ENCODE measurements at regions not wholly inside any gene's neighbourhood (a gene's known extent, or its start where the extent isn't known, plus 50 kb on each side); places are given as distances from the start of the nearest gene placed in this dataset.
"Not testable (repeated sequence)": the region's sequence is repeated elsewhere in the genome, so short reads cannot be mapped to it uniquely, and the experiment has no call there.

DNA sequence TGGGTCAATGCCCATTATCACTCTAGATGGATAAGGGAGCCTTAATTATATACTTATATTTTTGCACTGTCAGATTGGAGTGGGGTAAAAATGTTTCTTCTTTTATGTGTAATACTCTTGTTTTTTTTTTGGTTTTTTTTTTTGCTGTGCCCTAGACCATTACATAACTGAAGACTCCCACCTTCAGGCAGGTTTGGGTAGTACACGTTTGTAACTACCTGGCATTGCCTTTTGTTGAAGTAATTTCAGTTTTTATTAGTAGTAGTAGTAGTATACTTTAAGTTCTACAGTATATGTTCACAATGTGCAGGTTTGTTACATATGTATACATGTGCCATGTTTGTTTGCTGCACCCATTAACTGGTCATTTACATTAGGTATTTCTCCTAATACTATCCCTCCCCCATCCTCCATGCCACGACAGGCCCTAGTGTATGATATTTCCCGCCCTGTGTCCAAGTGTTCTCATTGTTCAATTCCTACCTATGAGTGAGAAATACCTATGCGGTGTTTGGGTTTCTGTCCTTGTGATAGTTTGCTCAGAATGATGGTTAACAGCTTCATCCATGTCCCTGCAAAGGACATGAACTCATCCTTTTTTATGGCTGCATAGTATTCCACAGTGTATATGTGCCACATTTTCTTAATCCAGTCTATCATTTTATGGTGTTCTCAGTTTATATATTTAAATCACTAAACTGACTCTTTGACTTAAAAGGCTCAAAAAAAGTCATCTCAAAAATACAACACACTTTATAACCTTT is 109.2 kb upstream of the FBXO28 start:
- not testable (repeated sequence) for H3K4me3 ChIP-seq; H3K9ac ChIP-seq (ENCODE audit: insufficient read length); DNase-seq (ENCODE audit: low read depth, low spot score); H3K27ac ChIP-seq; H3K9me3 ChIP-seq (ENCODE audit: low read depth, low read length)
- peaks cover 11% of the 10 kb centered on the region; the same call in 1 of the 2 replicates for H3K36me3 ChIP-seq (ENCODE audit: insufficient read depth, low read length)

DNA sequence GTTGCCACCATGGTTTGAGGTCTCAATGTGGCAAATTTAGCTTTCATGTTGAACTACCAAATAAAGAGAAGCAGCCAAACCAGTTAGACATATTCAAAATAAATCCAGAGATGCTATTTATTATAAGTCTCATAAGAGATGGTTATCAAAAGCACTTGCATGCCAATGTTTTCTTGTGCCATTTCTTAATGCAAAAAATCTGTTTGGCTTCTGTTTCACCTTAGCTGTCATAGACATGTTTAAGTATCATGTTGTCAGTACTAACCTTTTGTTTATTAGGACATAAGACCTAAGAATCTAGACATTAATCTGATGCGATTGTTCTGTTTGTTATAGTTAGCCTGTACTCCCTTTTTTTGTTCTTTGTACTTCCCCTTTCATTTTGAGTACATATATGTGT is 110.0 kb upstream of the FBXO28 start:
- H3K27ac ChIP-seq; H3K9me3 ChIP-seq (ENCODE audit: low read depth, low read length); DNase-seq (ENCODE audit: low read depth, low spot score); H3K9ac ChIP-seq (ENCODE audit: insufficient read length); H3K4me3 ChIP-seq: not testable (repeated sequence)
- peaks cover 11% of the 10 kb centered on the region; the same call in 1 of the 2 replicates for H3K36me3 ChIP-seq (ENCODE audit: insufficient read depth, low read length)

DNA sequence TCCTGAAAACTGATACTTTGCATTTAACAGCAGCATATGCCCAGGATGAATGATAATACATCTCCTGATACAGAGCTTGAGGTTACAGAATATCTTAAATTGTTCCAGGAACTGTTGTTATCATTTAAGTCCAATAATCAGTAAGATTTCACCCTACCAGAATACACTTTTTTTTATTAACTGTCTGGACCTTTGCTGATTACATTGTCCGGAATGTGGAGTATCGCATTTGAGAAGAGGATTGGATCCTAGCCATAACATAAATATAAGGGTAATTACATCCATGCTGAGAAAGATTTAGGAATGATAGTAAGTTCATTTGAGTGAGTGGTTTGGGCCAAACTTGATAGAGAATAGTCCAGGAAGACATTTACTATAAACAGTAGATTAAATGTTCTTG is 112.2 kb upstream of the FBXO28 start:
- H3K36me3 ChIP-seq (ENCODE audit: insufficient read depth, low read length); H3K27ac ChIP-seq; H3K9ac ChIP-seq (ENCODE audit: insufficient read length); H3K4me3 ChIP-seq; DNase-seq (ENCODE audit: low read depth, low spot score); H3K9me3 ChIP-seq (ENCODE audit: low read depth, low read length): not testable (repeated sequence)

DNA sequence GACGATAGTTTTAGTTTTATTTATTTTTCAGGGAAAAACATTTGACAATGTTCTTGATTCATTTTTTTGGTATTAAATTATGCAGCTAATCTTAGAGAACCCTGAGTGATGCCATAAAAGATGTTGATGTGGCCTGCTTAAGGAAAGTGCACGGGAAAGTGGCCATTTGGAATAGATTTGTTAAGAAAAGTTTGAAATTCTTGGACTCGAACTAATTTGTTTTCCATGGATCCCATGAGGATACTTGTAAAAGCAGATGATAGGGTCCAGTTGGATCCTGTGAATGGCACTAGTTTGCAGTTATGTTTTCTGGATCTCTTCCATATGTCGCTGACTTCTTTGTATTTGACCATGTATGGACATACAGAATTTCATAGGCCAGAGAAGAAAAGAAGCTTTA is 114.2 kb upstream of the FBXO28 start:
- H3K36me3 ChIP-seq (ENCODE audit: insufficient read depth, low read length); H3K27ac ChIP-seq; DNase-seq (ENCODE audit: low read depth, low spot score); H3K9me3 ChIP-seq (ENCODE audit: low read depth, low read length); H3K4me3 ChIP-seq; H3K9ac ChIP-seq (ENCODE audit: insufficient read length): not testable (repeated sequence)

- H3K4me3 ChIP-seq; DNase-seq (ENCODE audit: low read depth, low spot score); H3K9ac ChIP-seq (ENCODE audit: insufficient read length); H3K9me3 ChIP-seq (ENCODE audit: low read depth, low read length); H3K27ac ChIP-seq; H3K36me3 ChIP-seq (ENCODE audit: insufficient read depth, low read length): not testable (repeated sequence)
Observed at GRCh38 chr1:223998676-223999455, 115.0 kb upstream of the FBXO28 start.

DNA sequence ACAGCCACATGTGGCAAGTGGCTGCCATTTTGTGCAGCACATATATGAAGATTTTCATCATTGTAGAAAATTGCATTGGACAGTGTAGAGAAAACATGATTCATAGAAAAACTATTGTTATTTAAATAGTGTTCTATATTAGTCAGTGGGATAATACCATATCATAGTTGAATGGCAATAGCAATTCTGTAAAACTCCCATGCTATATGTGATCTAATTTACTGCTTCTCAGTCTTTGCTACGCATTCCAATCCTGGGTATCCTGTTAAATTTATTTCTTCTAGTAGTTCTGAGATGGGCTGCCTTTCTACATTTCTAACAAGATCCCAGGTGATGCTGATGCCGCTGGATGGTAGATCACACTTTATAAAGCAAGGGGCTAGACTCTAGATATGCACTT is 117.5 kb upstream of the FBXO28 start:
- H3K9ac ChIP-seq (ENCODE audit: insufficient read length); H3K27ac ChIP-seq; H3K4me3 ChIP-seq; H3K9me3 ChIP-seq (ENCODE audit: low read depth, low read length); DNase-seq (ENCODE audit: low read depth, low spot score); H3K36me3 ChIP-seq (ENCODE audit: insufficient read depth, low read length): not testable (repeated sequence)

DNA sequence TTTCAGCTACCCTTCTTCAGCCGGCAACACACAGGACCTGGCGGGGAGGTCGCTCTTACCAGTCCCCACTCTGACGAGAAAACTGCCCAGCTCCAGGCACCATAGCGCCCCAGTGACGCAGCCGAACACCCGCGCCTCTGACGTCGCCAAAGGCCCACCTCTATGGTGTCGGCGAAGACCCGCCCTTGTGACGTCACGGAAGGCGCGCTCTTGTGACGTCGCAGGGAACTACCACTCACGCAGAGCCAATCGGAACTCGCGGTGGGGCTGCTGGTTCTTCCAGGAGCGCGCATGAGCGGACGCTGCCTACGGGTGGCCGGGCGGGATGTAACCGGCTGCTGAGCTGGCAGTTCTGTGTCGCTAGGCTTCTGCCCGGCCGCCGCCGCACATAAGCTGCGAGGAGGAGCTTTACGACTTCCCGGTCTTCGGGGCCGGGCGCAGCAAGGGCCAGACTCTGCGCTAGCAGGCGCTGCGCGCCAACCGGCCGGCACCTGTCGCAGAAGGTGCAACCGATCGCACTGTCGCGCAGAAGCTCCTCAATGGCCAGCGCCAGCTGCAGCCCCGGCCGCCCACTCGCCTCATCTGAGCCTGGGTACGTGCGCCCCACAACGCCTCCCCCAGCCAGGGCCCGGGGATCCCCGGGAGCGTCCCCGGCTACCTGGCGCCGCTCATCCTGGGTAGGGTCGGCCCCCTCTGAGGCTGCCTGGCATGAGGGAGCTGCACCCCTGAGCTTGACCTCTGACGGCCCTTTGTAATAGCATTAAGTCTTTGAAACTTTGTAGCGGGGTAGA is 121.3 kb upstream of the FBXO28 start:
- DNase-seq (ENCODE audit: low read depth, low spot score), result peak; percentile 88
- H3K9me3 ChIP-seq (ENCODE audit: low read depth, low read length); H3K36me3 ChIP-seq (ENCODE audit: insufficient read depth, low read length): not testable (repeated sequence)
- Histone ChIP-seq H3K9ac (ENCODE audit: insufficient read length) (peak overlapping the region; percentile 74), H3K27ac (peak overlapping the region; percentile 64; the same call in 1 of the 2 replicates), H3K4me3 (peak overlapping the region; percentile 78)

DNA sequence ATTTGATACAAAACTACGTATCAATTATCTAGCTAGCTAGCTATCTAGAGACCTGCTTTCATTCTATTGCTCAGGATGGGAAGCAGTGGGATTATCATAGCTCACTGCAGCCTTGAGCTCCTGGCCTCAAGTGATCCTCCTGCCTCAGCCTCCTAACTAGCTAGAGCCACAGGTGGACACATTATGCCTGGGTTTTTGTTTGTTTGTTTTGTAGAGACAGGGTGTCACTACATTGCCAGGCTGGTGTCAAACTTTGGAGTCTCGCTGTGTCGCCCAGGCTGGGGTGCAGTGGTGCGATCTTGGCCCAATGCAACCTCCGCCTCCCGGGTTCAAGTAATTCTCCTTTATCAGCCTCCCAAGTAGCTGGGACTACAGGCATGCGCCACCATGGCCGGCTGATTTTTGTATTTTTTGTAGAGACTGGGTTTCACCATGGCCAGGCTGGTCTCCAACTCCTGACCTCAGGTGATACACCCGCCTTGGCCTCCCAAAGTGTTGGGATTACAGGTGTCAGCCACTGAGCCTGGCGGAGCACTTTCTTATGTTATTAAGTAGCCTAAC is 122.5 kb upstream of the FBXO28 start:
- H3K36me3 ChIP-seq (ENCODE audit: insufficient read depth, low read length); H3K9ac ChIP-seq (ENCODE audit: insufficient read length); H3K9me3 ChIP-seq (ENCODE audit: low read depth, low read length); H3K27ac ChIP-seq; DNase-seq (ENCODE audit: low read depth, low spot score); H3K4me3 ChIP-seq: not testable (repeated sequence)

DNA sequence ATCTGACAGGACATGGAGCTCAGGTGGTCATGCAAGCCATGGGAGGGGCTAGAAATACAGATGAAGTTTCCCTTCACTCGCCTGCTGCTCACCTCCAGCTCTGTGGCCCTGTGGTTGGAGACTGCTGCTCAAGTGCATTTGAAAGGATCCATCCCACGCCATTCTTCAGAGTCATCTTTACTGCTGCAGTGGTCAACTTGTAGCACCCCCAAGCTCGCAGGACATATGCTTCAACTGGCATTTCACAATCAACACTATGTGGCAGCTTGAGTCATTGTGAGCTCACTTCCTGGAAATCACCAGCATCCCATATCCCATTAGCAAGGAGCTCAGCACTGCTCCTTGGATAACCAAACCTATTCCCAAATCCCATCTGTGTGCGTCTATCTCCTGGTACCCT is 116.2 kb upstream of the TP53BP2 start:
- H3K4me3 ChIP-seq; DNase-seq (ENCODE audit: low read depth, low spot score); H3K36me3 ChIP-seq (ENCODE audit: insufficient read depth, low read length); H3K9me3 ChIP-seq (ENCODE audit: low read depth, low read length); H3K27ac ChIP-seq; H3K9ac ChIP-seq (ENCODE audit: insufficient read length): not testable (repeated sequence)

DNA sequence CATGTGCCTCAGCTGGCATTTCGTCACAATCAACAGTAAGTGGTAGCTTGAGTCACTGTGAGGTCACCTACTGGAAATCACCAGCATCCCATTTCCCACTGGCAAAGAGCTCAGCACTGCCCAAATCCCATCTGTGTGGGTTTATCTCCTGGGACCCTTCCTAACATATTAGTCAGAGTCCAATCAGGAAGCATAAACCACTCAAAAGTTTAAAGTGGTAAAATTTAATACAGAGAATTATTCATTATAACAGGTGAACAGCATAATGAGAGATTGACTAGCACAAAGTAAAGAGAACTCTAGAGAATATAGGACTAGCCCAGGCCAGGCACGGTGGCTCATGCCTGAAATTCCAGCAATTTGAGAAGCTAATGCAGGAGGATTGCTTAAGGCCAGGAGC is 107.1 kb upstream of the TP53BP2 start:
- not testable (repeated sequence) for H3K9me3 ChIP-seq (ENCODE audit: low read depth, low read length); H3K27ac ChIP-seq; DNase-seq (ENCODE audit: low read depth, low spot score); H3K4me3 ChIP-seq; H3K9ac ChIP-seq (ENCODE audit: insufficient read length); H3K36me3 ChIP-seq (ENCODE audit: insufficient read depth, low read length)

DNA sequence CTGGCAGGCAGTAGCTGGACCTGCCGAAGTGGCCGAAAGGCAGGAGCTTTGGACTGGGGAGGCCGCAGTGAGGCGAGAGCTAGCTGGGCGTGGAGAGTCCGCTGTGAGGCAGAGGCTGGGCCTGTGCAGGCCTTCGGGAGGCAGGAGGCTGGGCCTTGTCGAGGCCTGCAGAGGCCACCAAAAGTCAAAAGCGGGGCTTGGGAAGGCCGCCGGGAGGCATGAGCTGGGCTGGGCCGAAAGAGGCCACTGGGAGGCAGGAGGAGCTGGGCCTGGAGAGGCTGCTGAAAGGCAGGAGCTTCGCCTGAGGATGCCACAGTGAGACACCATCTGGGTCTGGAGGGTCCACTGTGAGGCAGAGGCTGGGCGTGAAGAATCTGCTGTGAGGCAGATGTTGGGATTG is 105.8 kb upstream of the TP53BP2 start:
- DNase-seq (ENCODE audit: low read depth, low spot score); H3K9ac ChIP-seq (ENCODE audit: insufficient read length); H3K27ac ChIP-seq; H3K9me3 ChIP-seq (ENCODE audit: low read depth, low read length); H3K4me3 ChIP-seq; H3K36me3 ChIP-seq (ENCODE audit: insufficient read depth, low read length): not testable (repeated sequence)

- not testable (repeated sequence) for H3K36me3 ChIP-seq (ENCODE audit: insufficient read depth, low read length); H3K9ac ChIP-seq (ENCODE audit: insufficient read length); H3K9me3 ChIP-seq (ENCODE audit: low read depth, low read length); H3K27ac ChIP-seq; H3K4me3 ChIP-seq; DNase-seq (ENCODE audit: low read depth, low spot score)
Observed at GRCh38 chr1:223949944-223950343, 104.2 kb upstream of the TP53BP2 start.

DNA sequence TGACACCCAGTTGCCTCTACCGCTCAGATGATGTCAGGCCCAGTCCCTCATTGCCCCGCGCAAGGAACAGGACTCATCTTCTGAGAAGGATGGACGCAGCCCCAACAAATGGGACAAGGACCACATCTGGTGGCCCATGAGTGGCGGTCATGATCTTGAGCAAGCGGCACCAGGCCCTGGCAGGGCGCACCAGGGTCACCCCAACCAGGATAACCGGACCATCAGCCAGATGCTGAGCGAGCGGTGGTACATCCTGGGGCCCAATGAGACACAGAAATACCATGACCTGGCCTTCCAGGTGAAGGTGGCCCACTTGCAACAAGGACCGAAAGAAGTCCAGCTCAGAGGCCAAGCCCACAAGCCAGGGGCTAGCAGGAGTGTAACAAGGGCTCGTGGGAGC is 102.3 kb upstream of the TP53BP2 start:
- not testable (repeated sequence) for H3K9ac ChIP-seq (ENCODE audit: insufficient read length); H3K4me3 ChIP-seq; H3K9me3 ChIP-seq (ENCODE audit: low read depth, low read length); H3K27ac ChIP-seq; DNase-seq (ENCODE audit: low read depth, low spot score); H3K36me3 ChIP-seq (ENCODE audit: insufficient read depth, low read length)

- H3K36me3 ChIP-seq (ENCODE audit: insufficient read depth, low read length); H3K27ac ChIP-seq; H3K9ac ChIP-seq (ENCODE audit: insufficient read length); DNase-seq (ENCODE audit: low read depth, low spot score); H3K4me3 ChIP-seq; H3K9me3 ChIP-seq (ENCODE audit: low read depth, low read length): not testable (repeated sequence)
Observed at GRCh38 chr1:223936592-223936991, 90.8 kb upstream of the TP53BP2 start.
